Skeletal muscle tissue (tissue), 3 donors: ENCODE measurements at regions not wholly inside any gene's neighbourhood (a gene's known extent, or its start where the extent isn't known, plus 50 kb on each side); places are given as distances from the start of the nearest gene placed in this dataset.
A peak's percentile ranks its signal among the peaks of the same experiment; 100 is the strongest.
"Not testable (repeated sequence)": the region's sequence is repeated elsewhere in the genome, so short reads cannot be mapped to it uniquely, and the experiment has no call there.

Source experiments
- H3K27ac ChIP-seq: one replicate; pipeline ENCODE4 v1.7.0; 2013; ENCODE audit warnings: mild to moderate bottlenecking, low read depth, low read length, inconsistent platforms
- H3K27me3 ChIP-seq, 3 donors: one replicate each; pipeline ENCODE4 v1.7.0; 2013; ENCODE audit warnings: low read length in 3 of 3; ENCODE audit not compliant: control insufficient read depth in 3 of 3, insufficient read depth in 3 of 3
- H3K36me3 ChIP-seq, 3 donors: one replicate each; pipeline ENCODE4 v1.7.0; 2013; ENCODE audit warnings: low read length in 3 of 3; ENCODE audit not compliant: control insufficient read depth in 3 of 3, insufficient read depth in 3 of 3
- H3K4me1 ChIP-seq, 3 donors: one replicate each; pipeline ENCODE4 v1.7.0; 2013; ENCODE audit warnings: low read length in 3 of 3, mild to moderate bottlenecking in 3 of 3; ENCODE audit not compliant: control insufficient read depth in 3 of 3, insufficient read depth in 3 of 3
- H3K4me3 ChIP-seq, 3 donors: one replicate each; pipeline ENCODE4 v1.7.0; 2013; ENCODE audit warnings: low read length in 3 of 3
- H3K9ac ChIP-seq, 3 donors: one replicate each; pipeline ENCODE4 v1.7.0; 2013; ENCODE audit warnings: low read length in 3 of 3, mild to moderate bottlenecking in 3 of 3, moderate library complexity in 2 of 3, low read depth in 1 of 3
- H3K9me3 ChIP-seq, 3 donors: one replicate each; pipeline ENCODE4 v1.7.0; 2013; ENCODE audit warnings: low read length in 3 of 3; ENCODE audit not compliant: control insufficient read depth in 3 of 3
- donor health status: Osteomylitis.

DNA sequence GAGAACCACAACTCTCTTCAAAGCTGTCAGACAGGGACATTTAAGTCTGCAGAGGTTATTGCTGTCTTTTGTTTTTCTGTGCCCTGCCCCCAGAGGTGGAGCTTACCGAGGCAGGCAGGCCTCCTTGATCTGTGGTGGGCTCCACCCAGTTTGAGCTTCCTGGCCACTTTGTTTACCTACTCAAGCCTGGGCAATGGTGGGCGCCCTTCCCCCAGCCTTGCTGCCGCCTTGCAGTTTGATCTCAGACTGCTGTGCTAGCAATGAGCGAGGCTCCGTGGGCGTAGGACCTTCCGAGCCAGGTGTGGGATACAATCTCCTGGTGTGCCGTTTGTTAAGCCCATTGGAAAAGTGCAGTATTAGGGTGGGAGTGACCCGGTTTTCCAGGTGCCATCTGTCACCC is 822.1 kb downstream of the KCNMA1 start:
- H3K27me3 ChIP-seq, H3K36me3 ChIP-seq, H3K9me3 ChIP-seq, H3K9ac ChIP-seq, H3K4me1 ChIP-seq, H3K27ac ChIP-seq, H3K4me3 ChIP-seq: not testable (repeated sequence)

DNA sequence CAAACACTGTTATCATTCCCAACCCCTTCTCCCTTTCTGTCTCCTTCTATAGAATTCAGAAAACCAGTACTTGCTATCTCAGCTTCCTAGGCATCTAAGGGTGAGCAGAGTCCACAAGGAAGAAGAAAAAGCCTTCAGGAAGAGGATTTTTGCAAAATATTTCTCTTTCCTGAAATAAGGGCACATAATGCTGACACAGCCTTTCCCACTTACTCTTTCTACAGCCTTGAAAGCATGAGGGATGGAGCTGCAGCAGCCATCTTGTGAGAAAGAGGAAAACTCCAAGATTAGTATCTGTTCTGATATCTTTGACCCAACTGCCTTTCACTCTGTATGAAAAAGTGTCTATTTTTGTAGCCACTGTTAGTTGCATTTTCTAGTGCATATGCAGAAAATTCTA is 826.2 kb downstream of the KCNMA1 start:
- Histone ChIP-seq H3K9ac (no peak overlapping the region), H3K4me3 (no peak overlapping the region), H3K9me3 (no peaks in the 10 kb centered on the region), H3K36me3 (no peaks in the 10 kb centered on the region), H3K27me3 (peaks cover 0 to 4% (median 0%) of the 10 kb centered on the region in 3 donors), H3K4me1 (no peaks in the 10 kb centered on the region), H3K27ac (no peak overlapping the region)

DNA sequence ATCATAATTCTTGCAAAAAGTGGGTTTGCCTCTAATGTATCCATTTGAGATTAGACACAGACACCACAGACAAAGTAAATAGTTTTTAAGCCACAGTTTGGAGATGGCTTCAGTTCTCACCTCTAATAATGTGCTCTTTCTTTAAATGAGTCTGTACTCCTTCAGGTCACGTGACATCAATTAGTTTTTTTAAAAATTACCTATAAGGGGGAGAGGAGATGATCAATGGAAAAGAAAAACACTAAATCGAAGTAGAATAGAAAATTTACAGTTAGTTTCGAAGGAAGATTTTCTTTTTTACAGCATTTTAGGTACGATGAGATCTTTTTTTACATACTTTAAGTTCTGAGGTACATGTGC is 849.2 kb downstream of the KCNMA1 start:
- no peaks in the 10 kb centered on the region for H3K9me3 ChIP-seq
- H3K4me3 ChIP-seq, result no peak overlapping the region
- H3K4me1 ChIP-seq, result no peaks in the 10 kb centered on the region
- no peaks in the 10 kb centered on the region for H3K36me3 ChIP-seq
- H3K9ac ChIP-seq, result no peak overlapping the region
- H3K27ac ChIP-seq, result no peak overlapping the region
- no peaks in the 10 kb centered on the region for H3K27me3 ChIP-seq

DNA sequence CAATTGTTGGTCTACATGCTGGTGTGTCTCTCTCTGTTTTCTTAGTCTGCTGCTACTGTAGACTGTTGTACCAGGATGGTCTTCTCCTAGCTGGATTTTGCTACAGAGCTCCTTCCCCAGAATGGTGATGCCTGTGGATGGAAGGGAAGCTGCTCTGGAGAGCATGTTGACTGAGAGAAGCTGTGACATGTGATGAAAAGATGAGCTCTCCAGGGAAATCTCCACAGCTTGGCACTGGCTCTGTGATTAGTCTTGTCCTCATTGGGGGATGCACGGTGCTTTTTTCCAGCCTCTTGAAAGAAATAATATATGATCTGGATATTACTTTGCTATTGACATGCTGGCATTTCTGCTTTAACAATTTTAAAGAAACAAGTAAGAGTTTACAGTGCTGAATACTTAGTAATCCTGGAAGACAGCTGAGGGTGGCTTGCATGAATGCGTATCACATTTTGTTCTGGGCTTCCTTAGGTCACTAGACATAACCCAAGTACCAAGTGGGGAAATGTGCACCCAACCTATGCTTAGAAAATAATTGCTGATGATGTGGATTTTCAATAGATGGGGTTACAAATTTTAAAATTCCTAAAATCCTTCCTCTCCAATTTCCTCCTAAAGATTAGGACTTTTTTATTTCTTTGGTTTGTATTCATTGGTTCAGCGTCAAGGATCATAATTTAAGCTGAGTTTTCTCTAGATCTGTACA is 849.7 kb downstream of the KCNMA1 start:
- Histone ChIP-seq H3K27ac (no peak overlapping the region), H3K9me3 (no peaks in the 10 kb centered on the region), H3K4me1 (no peaks in the 10 kb centered on the region), H3K4me3 (no peak overlapping the region), H3K36me3 (no peaks in the 10 kb centered on the region), H3K27me3 (no peaks in the 10 kb centered on the region), H3K9ac (no peak overlapping the region)

DNA sequence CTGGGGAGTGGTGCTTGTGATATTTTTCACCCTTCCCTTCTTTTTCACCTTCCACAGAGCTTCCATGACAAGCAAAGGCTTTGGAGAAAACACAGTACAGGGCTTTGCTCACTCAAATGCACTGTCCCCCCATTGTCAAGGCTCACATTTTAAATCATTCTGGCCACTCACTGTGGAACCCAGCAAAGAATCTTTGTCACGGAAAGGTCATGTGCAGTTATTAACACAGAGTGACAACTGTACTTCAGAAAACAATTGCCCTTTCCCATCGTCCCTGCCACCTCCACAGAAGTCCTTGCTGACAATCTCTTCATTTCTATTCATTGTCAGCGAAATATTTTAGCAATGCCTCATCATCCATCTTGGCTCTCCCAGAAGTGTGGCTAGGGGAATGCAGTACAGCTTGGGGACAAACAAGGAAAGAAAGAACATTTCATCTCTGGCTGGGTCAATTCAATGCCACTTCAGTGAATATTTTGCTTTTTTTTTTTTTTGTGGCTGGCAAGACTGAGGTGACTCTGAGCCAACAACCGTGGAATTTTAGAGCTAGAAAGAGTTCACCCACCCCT is 851.0 kb downstream of the KCNMA1 start:
- Histone ChIP-seq H3K36me3 (no peaks in the 10 kb centered on the region), H3K9ac (no peak overlapping the region), H3K9me3 (no peaks in the 10 kb centered on the region)

DNA sequence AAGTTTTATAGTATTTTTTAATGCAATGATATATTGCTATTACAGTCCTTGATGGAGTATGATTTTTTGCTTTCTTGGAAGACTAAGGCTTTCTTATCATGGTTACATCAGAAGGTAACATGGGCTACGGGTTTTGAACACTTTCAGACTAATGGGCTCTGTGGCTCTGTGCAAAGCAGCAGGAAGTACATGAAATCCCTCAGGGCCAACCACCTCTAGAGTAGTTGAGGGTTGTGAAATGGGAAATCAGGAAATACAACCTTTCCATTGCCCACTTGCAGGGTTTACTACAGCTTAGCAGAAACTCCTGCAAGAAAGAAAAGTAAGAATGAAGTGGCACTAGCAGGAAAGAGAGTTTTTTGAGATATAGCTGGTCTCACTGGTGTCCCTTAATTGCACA is 853.5 kb downstream of the KCNMA1 start:
- H3K27me3 ChIP-seq, result no peaks in the 10 kb centered on the region
- H3K4me1 ChIP-seq, result peaks cover 0 to 9% (median 0%) of the 10 kb centered on the region in 3 donors
- no peak overlapping the region for H3K9ac ChIP-seq
- no peak overlapping the region for H3K27ac ChIP-seq
- no peak overlapping the region for H3K4me3 ChIP-seq
- H3K36me3 ChIP-seq, result no peaks in the 10 kb centered on the region
- H3K9me3 ChIP-seq, result no peaks in the 10 kb centered on the region

More for the DNA sequence above, 851.0 kb downstream of the KCNMA1 start:
- no peaks in the 10 kb centered on the region for H3K27me3 ChIP-seq
- no peak overlapping the region for H3K4me3 ChIP-seq
- H3K4me1 ChIP-seq, result no peaks in the 10 kb centered on the region
- no peak overlapping the region for H3K27ac ChIP-seq

DNA sequence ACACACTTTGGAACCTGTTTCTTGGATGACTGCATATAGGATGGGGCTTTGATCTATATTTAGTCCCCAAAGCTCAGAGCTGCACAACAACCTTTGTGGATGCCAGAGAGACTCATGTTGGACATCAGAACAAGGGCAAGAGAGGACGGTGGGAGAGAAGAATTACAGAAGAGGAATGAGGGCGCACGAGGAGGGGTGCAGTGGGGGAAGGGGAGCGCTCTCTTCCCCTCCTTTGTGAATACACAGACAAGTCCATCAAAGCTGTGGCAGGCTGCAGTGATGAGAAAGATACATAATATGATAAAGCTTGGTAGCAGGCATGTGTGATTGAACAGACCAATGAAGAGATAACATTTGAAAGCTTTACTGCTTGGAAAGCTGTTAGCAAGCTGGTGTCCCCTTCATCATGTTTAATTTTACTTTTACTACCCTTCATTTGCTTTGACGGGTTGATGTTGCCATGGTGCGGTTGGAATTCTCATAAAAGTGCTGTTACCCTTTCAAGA is 857.8 kb downstream of the KCNMA1 start:
- Histone ChIP-seq H3K36me3 (no peaks in the 10 kb centered on the region), H3K27ac (no peak overlapping the region), H3K9ac (no peak overlapping the region), H3K27me3 (no peaks in the 10 kb centered on the region), H3K4me3 (no peak overlapping the region), H3K4me1 (peaks cover 0 to 9% (median 2%) of the 10 kb centered on the region in 3 donors), H3K9me3 (no peaks in the 10 kb centered on the region)

DNA sequence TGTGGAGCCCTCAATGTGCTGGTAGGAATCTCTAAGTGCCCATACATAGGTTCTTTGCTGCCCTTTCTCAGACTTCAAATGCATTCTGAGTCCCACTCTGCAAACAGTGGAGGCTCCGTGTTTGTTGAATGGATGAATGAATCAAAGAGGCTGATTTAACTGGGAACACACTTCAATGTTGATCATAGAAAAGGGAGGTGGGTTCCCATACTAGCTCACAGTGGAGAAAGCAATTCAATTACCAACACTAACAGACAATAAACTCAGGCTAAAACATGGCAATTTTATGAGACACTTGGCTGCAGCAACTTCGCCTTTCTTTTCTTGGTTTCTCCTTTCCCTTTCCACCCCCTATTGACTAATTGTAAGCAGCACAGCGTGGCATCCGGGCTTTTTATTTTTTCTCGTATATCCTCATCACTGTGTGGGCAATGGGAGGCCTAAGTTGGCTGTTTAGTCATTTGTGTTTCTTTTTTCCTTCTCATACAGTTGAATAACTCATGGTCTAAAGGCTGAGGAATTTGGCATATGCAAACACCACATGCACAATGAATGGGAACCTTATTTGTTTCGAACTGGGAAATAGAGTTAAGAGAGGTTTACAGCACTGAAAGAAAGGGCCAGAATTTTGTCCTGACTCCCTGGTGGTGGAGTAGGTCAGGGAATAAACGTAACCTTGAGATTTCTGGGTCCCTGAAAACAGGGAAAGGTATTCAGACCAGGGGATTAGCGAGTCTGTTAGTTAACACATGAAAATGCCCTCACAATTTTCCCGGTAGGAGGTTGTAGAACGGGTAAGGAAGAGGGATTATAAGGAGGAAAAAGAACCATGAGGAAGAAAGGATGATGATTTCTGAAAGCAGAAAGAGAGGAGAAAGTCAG is 858.5 kb downstream of the KCNMA1 start:
- Histone ChIP-seq H3K27ac (no peak overlapping the region), H3K36me3 (no peaks in the 10 kb centered on the region), H3K4me3 (peak overlapping the region in 1 of 3 donors; percentile 1), H3K4me1 (peaks cover 0 to 9% (median 4%) of the 10 kb centered on the region in 3 donors), H3K9me3 (no peaks in the 10 kb centered on the region), H3K27me3 (no peaks in the 10 kb centered on the region), H3K9ac (no peak overlapping the region)

DNA sequence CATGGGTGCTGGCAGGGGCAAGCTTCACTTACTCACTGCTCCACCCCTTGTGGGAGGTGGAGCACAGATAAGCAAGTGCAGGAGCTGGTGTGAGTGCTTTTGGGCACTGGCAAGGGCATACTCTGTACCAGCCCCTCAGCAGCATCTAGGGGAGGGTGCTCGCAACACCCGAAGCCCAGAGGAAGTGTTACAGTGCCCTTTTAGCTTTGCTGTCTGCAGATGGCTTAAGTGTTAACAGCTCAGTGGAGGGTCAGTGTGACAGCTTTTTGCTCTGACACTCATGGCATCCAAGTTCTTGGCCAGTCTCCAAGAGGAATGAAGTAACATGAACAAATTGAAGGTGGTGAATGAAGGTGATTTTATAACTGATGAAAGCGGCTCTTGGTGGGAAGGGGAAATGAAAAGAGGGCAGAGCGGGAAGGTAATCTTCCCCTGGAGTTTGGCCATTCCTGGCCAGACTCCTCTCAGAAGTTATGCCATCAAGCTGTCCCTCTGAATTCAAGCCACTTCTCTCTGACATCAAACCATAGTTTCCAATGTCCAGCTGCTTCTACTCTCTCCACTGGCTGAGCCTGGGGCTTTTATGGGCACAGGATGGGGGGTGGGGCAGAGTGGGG is 862.5 kb downstream of the KCNMA1 start:
- Histone ChIP-seq H3K27me3 (no peaks in the 10 kb centered on the region), H3K9me3 (no peaks in the 10 kb centered on the region), H3K36me3 (no peaks in the 10 kb centered on the region), H3K4me3 (no peak overlapping the region), H3K4me1 (peaks cover 0 to 9% (median 4%) of the 10 kb centered on the region in 3 donors), H3K9ac (no peak overlapping the region), H3K27ac (peak overlapping the region; percentile 41)
